ENCODE measurements at regions not wholly inside any gene's neighbourhood (a gene's known extent, or its start where the extent isn't known, plus 50 kb on each side); places are given as distances from the start of the nearest gene placed in this dataset.

- ChIA-PET POLR2A (no interaction called here), CTCF (no interaction called here)
- peaks cover 5% of the 10 kb centered on the region; the same call in 1 of the 2 replicates for H3K4me1 Mint-ChIP-seq
- H3K9me3 Mint-ChIP-seq = no peaks in the 10 kb centered on the region
- no peak overlapping the region for H3K27ac Mint-ChIP-seq
- H3K36me3 Mint-ChIP-seq = no peaks in the 10 kb centered on the region
- no peak overlapping the region for H3K4me3 Mint-ChIP-seq
- H3K27me3 Mint-ChIP-seq (ENCODE audit: low read depth) = no peaks in the 10 kb centered on the region
- DNase-seq (ENCODE audit: low spot score) (no peak), ATAC-seq (no peak)
- TF ChIP-seq TCF7 (CRISPR knock-in tag; IDR thresholded peaks at IDR 0.05; ENCODE audit: low read depth) (no peak), ZNF232 (CRISPR knock-in tag; IDR thresholded peaks at IDR 0.05) (no peak), RORB (CRISPR knock-in tag; IDR thresholded peaks at IDR 0.05) (no peak), E2F5 (CRISPR knock-in tag; IDR thresholded peaks at IDR 0.05) (no peak), ZNF416 (CRISPR knock-in tag; IDR thresholded peaks at IDR 0.05) (no peak), MAX (CRISPR knock-in tag; IDR thresholded peaks at IDR 0.05) (no peak), CBFB (CRISPR knock-in tag; IDR thresholded peaks at IDR 0.05; ENCODE audit: low read depth) (no peak), CDX4 (CRISPR knock-in tag; IDR thresholded peaks at IDR 0.05; ENCODE audit: borderline replicate concordance) (no peak), GABPB1 (CRISPR knock-in tag; IDR thresholded peaks at IDR 0.05) (no peak), ZNF121 (CRISPR knock-in tag; IDR thresholded peaks at IDR 0.05) (no peak), HMGXB4 (CRISPR knock-in tag; IDR thresholded peaks at IDR 0.05) (no peak), FOXK1 (CRISPR knock-in tag; IDR thresholded peaks at IDR 0.05) (no peak)
Measured at GRCh38 chr4:133247861-133248260, 98.8 kb downstream of the PCDH10 start.

- Mint-ChIP-seq H3K36me3 (no peaks in the 10 kb centered on the region), H3K9me3 (no peaks in the 10 kb centered on the region), H3K27me3 (ENCODE audit: low read depth) (no peaks in the 10 kb centered on the region), H3K4me1 (peaks cover 5% of the 10 kb centered on the region; the same call in 1 of the 2 replicates), H3K4me3 (no peak overlapping the region), H3K27ac (no peak overlapping the region)
- ATAC-seq (no peak), DNase-seq (ENCODE audit: low spot score) (no peak)
- TF ChIP-seq HMGA2 (CRISPR knock-in tag; IDR thresholded peaks at IDR 0.05) = peak; percentile 96
- TF ChIP-seq SMAD4 (CRISPR knock-in tag; IDR thresholded peaks at IDR 0.05) = no peak
- POLR2A ChIA-PET = no interaction called here
- CTCF ChIA-PET = no interaction called here
Measured at GRCh38 chr4:133245226-133245625, 96.1 kb downstream of the PCDH10 start.

Measured in WTC11 (cell line).